Ishikawa (cell line): ENCODE measurements at regions not wholly inside any gene's neighbourhood (a gene's known extent, or its start where the extent isn't known, plus 50 kb on each side); places are given as distances from the start of the nearest gene placed in this dataset.

Source experiments
- CEBPB ChIP-seq: IDR thresholded peaks from 2 replicates; pipeline ENCODE4 v1.6.1; 2012
- CREB1 ChIP-seq: IDR thresholded peaks from 2 replicates; pipeline ENCODE4 v1.6.1; 2012; ENCODE audit warnings: low read depth
- EGR1 ChIP-seq: IDR thresholded peaks from 2 replicates; pipeline ENCODE4 v1.6.1; 2012
- TAF1 ChIP-seq: IDR thresholded peaks from 2 replicates; pipeline ENCODE4 v1.6.1; 2012; ENCODE audit warnings: low read depth, mild to moderate bottlenecking
- TF ChIP-seq, protein P1 (sequence below): IDR thresholded peaks from 2 replicates; pipeline ENCODE4 v1.6.1; 2012; ENCODE audit warnings: low read depth, mild to moderate bottlenecking

DNA sequence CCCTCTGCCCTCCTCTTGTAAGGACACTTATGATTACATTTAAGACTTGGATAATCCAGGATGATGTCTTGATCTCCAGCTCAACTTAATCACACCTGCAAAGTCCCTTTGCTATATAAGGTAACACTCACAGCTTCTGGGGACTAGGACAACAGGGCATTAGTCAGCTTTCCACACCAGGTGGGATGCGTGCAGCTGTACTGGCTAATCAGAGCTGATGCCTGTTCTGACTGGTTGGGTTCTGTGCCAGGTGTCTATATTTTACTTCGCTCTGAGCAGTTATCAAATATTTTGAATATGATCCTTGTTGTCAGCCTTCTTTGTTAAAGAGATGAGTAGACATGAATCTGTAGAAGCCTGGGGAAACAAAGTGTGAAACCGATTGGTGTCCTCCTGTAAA lies 115.5 kb upstream of the ATP8B1 start:
- no peak for TF ChIP-seq CREB1
- TF ChIP-seq, protein P1, sequence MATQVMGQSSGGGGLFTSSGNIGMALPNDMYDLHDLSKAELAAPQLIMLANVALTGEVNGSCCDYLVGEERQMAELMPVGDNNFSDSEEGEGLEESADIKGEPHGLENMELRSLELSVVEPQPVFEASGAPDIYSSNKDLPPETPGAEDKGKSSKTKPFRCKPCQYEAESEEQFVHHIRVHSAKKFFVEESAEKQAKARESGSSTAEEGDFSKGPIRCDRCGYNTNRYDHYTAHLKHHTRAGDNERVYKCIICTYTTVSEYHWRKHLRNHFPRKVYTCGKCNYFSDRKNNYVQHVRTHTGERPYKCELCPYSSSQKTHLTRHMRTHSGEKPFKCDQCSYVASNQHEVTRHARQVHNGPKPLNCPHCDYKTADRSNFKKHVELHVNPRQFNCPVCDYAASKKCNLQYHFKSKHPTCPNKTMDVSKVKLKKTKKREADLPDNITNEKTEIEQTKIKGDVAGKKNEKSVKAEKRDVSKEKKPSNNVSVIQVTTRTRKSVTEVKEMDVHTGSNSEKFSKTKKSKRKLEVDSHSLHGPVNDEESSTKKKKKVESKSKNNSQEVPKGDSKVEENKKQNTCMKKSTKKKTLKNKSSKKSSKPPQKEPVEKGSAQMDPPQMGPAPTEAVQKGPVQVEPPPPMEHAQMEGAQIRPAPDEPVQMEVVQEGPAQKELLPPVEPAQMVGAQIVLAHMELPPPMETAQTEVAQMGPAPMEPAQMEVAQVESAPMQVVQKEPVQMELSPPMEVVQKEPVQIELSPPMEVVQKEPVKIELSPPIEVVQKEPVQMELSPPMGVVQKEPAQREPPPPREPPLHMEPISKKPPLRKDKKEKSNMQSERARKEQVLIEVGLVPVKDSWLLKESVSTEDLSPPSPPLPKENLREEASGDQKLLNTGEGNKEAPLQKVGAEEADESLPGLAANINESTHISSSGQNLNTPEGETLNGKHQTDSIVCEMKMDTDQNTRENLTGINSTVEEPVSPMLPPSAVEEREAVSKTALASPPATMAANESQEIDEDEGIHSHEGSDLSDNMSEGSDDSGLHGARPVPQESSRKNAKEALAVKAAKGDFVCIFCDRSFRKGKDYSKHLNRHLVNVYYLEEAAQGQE = no peak
- TF ChIP-seq EGR1 = no peak
- TF ChIP-seq CEBPB = no peak
- TF ChIP-seq TAF1 = no peak
